B cell (primary cell): ENCODE measurements at regions not wholly inside any gene's neighbourhood (a gene's known extent, or its start where the extent isn't known, plus 50 kb on each side); places are given as distances from the start of the nearest gene placed in this dataset.

Experiments
- ATAC-seq: fragments of 200-7000 bp; cut with Tn5 transposase; one replicate; pipeline ENCODE4 v1.10.0; 2021; ENCODE audit warnings: low read depth, mild to moderate bottlenecking, moderate number of reproducible peaks, moderate library complexity
- CTCF ChIA-PET: fragments of 350-600 bp; sonication (Branson Sonifier 250); formaldehyde crosslinking; loops from one replicate; lab custom pipeline; 2021; ENCODE audit warnings: antibody characterized with exemption, inconsistent platforms; lab: Charles Lee
- POLR2A ChIA-PET: fragments of 350-600 bp; sonication (Branson Sonifier 250); formaldehyde crosslinking; loops from one replicate; lab custom pipeline; 2021; ENCODE audit warnings: antibody characterized with exemption; lab: Charles Lee
- DNase-seq: peaks from one replicate; pipeline ENCODE4 v3.0.0; 2013
- H2AFZ ChIP-seq: 2 replicates; pipeline ENCODE4 v1.6.1; 2012; ENCODE audit warnings: mild to moderate bottlenecking, low read depth, low read length; ENCODE audit not compliant: insufficient read depth, poor library complexity, severe bottlenecking
- H3K27ac ChIP-seq, 2 donors: 1 replicate in 1 of 2; 2 replicates in 1 of 2; pipeline ENCODE4 v1.5.1; 2012 to 2013; ENCODE audit warnings: low read length in 2 of 2, mild to moderate bottlenecking in 2 of 2, moderate library complexity in 1 of 2
- H3K27me3 ChIP-seq, 4 experiments: fragments of 200-600 bp in 1 of 4; sonication (generic) in 1 of 4; replicated peaks in 1 of 4; 1 replicate in 2 of 4; 2 replicates in 2 of 4; pipeline versions ENCODE4 v1.6.1 to v1.7.0; 2013 to 2016; ENCODE audit warnings: low read length in 3 of 4, mild to moderate bottlenecking in 2 of 4, mixed read lengths in 1 of 4, moderate library complexity in 1 of 4; ENCODE audit not compliant: insufficient read depth in 4 of 4, control insufficient read depth in 3 of 4; ENCODE audit errors: control extremely low read depth in 1 of 4
- H3K36me3 ChIP-seq, 2 experiments: replicated peaks in 1 of 2; 1 replicate in 1 of 2; 2 replicates in 1 of 2; pipeline versions ENCODE4 v1.6.1 to v1.7.1; 2013; ENCODE audit warnings: low read length in 1 of 2; ENCODE audit not compliant: insufficient read depth in 2 of 2, control insufficient read depth in 1 of 2; ENCODE audit errors: control extremely low read depth in 1 of 2, extremely low read depth in 1 of 2
- H3K4me1 ChIP-seq, 2 donors: fragments of 200-600 bp in 1 of 2; sonication (generic) in 1 of 2; 1 replicate in 1 of 2; 2 replicates in 1 of 2; pipeline versions ENCODE4 v1.5.1 to v1.6.1; 2013 to 2017; ENCODE audit warnings: low read length in 2 of 2; ENCODE audit not compliant: control insufficient read depth in 2 of 2, insufficient read depth in 2 of 2
- H3K4me2 ChIP-seq: replicated peaks from 2 replicates; pipeline ENCODE3; 2012; ENCODE audit warnings: mild to moderate bottlenecking, low read depth, low read length; ENCODE audit not compliant: poor library complexity, severe bottlenecking
- H3K4me3 ChIP-seq, 5 experiments: fragments of 200-600 bp in 1 of 5; sonication (generic) in 1 of 5; 1 replicate in 3 of 5; 2 replicates in 2 of 5; pipeline versions ENCODE4 v1.5.1 to v1.7.0; 2011 to 2016; ENCODE audit warnings: low read length in 4 of 5, mild to moderate bottlenecking in 4 of 5, low read depth in 2 of 5, control low read depth in 1 of 5, moderate library complexity in 1 of 5; ENCODE audit not compliant: insufficient read depth in 1 of 5; ENCODE audit errors: control extremely low read depth in 1 of 5, extremely low read depth in 1 of 5
- H3K79me2 ChIP-seq: fragments of 200-600 bp; sonication (generic); one replicate; pipeline ENCODE4 v1.6.0; 2016; ENCODE audit warnings: low read length; ENCODE audit not compliant: control insufficient read depth, insufficient read depth
- H3K9ac ChIP-seq: fragments of 200-600 bp; sonication (generic); 2 replicates; pipeline ENCODE4 v1.6.1; 2017; ENCODE audit warnings: mild to moderate bottlenecking, low read length, moderate library complexity
- H3K9me3 ChIP-seq, 3 donors: one replicate each; pipeline versions ENCODE4 v1.6.1 to v1.7.1; 2013; ENCODE audit warnings: low read length in 2 of 3; ENCODE audit not compliant: control insufficient read depth in 2 of 3, insufficient read depth in 1 of 3; ENCODE audit errors: control extremely low read depth in 1 of 3
- H4K20me1 ChIP-seq: 2 replicates; pipeline ENCODE4 v1.6.0; 2012; ENCODE audit warnings: mild to moderate bottlenecking, low read length; ENCODE audit not compliant: insufficient read depth, control insufficient read depth, poor library complexity, severe bottlenecking
- H3K27ac Mint-ChIP-seq: one replicate; pipeline ENCODE4 v1.8.0; 2021; ENCODE audit warnings: mixed read lengths
- H3K27me3 Mint-ChIP-seq: one replicate; pipeline ENCODE4 v1.8.0; 2021; ENCODE audit warnings: mixed read lengths
- H3K4me1 Mint-ChIP-seq: one replicate; pipeline ENCODE4 v1.8.0; 2021; ENCODE audit warnings: mixed read lengths
- H3K4me3 Mint-ChIP-seq: one replicate; pipeline ENCODE4 v1.8.0; 2021; ENCODE audit warnings: mixed read lengths
- H3K9me3 Mint-ChIP-seq: one replicate; pipeline ENCODE4 v1.8.0; 2022; ENCODE audit warnings: mixed read lengths; ENCODE audit not compliant: insufficient read depth
- EZH2 ChIP-seq: IDR thresholded peaks from 2 replicates; pipeline ENCODE4 v1.6.1; 2012; ENCODE audit warnings: borderline replicate concordance, low read depth, mild to moderate bottlenecking, moderate library complexity, low read length; ENCODE audit not compliant: insufficient read depth, poor library complexity, severe bottlenecking
- WGBS: methylation state at CpG from one replicate; pipeline ENCODE4 v1.1.5; 2013; ENCODE audit warnings: missing lambda C conversion rate; ENCODE audit not compliant: insufficient coverage; 5-methylcytosine and 5-hydroxymethylcytosine counted together
- intact Hi-C: fragments of 100-400 bp; cut with micrococcal nuclease; formaldehyde crosslinking; loops from one replicate; pipeline ENCODE4 v1.10.0; 2022
- TF ChIP-seq, protein P1 (sequence below): fragments of 200-600 bp; IDR thresholded peaks from one replicate; pipeline ENCODE4 v1.8.0; 2022; ENCODE audit warnings: antibody characterized with exemption, mild to moderate bottlenecking

DNA sequence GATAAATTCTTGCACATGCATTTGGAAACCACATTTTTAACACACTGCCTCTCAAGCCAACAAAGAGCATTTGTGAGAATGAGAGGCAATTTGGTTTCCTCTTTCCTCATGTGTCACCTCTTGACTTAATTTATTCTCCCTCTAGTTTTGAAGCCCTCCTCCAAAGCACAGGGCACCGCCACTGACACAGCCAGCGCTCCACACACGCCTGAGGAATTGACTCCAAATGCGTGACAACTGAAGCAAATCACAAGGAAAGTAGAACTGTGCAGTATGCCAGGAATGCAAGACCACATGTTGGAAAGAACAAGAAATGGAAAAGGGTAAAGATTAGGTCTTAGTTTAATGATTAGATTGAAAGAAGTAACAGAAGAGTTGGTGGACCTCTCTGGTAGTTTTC lies 173.3 kb downstream of the LSM5 start:
- TF ChIP-seq, protein P1, sequence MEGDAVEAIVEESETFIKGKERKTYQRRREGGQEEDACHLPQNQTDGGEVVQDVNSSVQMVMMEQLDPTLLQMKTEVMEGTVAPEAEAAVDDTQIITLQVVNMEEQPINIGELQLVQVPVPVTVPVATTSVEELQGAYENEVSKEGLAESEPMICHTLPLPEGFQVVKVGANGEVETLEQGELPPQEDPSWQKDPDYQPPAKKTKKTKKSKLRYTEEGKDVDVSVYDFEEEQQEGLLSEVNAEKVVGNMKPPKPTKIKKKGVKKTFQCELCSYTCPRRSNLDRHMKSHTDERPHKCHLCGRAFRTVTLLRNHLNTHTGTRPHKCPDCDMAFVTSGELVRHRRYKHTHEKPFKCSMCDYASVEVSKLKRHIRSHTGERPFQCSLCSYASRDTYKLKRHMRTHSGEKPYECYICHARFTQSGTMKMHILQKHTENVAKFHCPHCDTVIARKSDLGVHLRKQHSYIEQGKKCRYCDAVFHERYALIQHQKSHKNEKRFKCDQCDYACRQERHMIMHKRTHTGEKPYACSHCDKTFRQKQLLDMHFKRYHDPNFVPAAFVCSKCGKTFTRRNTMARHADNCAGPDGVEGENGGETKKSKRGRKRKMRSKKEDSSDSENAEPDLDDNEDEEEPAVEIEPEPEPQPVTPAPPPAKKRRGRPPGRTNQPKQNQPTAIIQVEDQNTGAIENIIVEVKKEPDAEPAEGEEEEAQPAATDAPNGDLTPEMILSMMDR: no peak
- TF ChIP-seq EZH2: no peak
- CTCF ChIA-PET: no interaction called here

DNA sequence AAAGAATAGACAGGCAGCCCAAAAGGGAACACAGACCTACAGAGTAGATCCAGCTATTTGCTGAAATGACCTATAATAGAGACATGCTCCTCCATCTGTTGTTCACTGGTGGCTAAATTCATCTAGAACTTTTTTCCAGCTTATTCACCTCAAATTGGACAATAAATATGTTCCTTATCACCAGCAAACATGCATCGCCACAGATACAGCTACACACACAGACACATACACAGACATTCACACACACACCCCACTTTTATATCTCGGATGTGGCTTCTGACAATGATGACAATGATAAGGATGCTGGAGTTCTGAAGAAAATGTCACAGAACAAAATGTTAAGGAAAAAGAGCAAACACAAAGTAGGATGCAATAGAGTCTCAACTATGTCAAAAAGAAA lies 175.4 kb downstream of the LSM5 start:
- Mint-ChIP-seq H3K4me1 (no peaks in the 10 kb centered on the region), H3K9me3 (no peaks in the 10 kb centered on the region), H3K27me3 (peaks cover 17% of the 10 kb centered on the region), H3K4me3 (no peak overlapping the region), H3K27ac (no peak overlapping the region)
- Histone ChIP-seq H3K9me3 (no peaks in the 10 kb centered on the region), H3K4me2 (no peak overlapping the region), H3K36me3 (no peaks in the 10 kb centered on the region), H3K9ac (no peak overlapping the region), H3K4me3 (no peak overlapping the region), H3K27ac (no peak overlapping the region), H4K20me1 (no peaks in the 10 kb centered on the region), H3K27me3 (peaks cover 0 to 10% (median under 1%) of the 10 kb centered on the region in 4 experiments), H3K79me2 (no peaks in the 10 kb centered on the region), H3K4me1 (no peaks in the 10 kb centered on the region), H2AFZ (no peak overlapping the region)
- DNase-seq: no peak
- TF ChIP-seq, protein P1: no peak
- no peak for TF ChIP-seq EZH2
- CTCF ChIA-PET: no interaction called here
- no peak for ATAC-seq
- intact Hi-C loops: no loop called here
- POLR2A ChIA-PET: no interaction called here
- no CpG with 5 or more reads among the region's 2 CpGs for WGBS

More for the DNA sequence above, 173.3 kb downstream of the LSM5 start:
- Histone ChIP-seq H3K9me3 (no peaks in the 10 kb centered on the region), H3K79me2 (no peaks in the 10 kb centered on the region), H3K4me1 (no peaks in the 10 kb centered on the region), H3K4me3 (no peak overlapping the region), H3K36me3 (no peaks in the 10 kb centered on the region), H3K27ac (no peak overlapping the region), H2AFZ (no peak overlapping the region), H3K9ac (no peak overlapping the region), H3K27me3 (peaks cover 0 to 12% (median 3%) of the 10 kb centered on the region in 4 experiments), H3K4me2 (no peak overlapping the region), H4K20me1 (no peaks in the 10 kb centered on the region)
- DNase-seq (no peak), ATAC-seq (no peak)
- intact Hi-C loops: no loop called here
- no peaks in the 10 kb centered on the region for H3K4me1 Mint-ChIP-seq
- H3K27ac Mint-ChIP-seq: no peak overlapping the region
- no peaks in the 10 kb centered on the region for H3K9me3 Mint-ChIP-seq
- peaks cover 30% of the 10 kb centered on the region for H3K27me3 Mint-ChIP-seq
- POLR2A ChIA-PET: no interaction called here
- WGBS: 14% methylated on average over 4 of the region's 4 CpGs
- H3K4me3 Mint-ChIP-seq: no peak overlapping the region
